Chondrocyte (in vitro differentiated cells): ENCODE measurements at regions not wholly inside any gene's neighbourhood (a gene's known extent, or its start where the extent isn't known, plus 50 kb on each side); places are given as distances from the start of the nearest gene placed in this dataset.

Source experiments
- DNase-seq: peaks from one replicate; pipeline ENCODE4 v3.0.0; 2021; ENCODE audit warnings: mixed read lengths, low spot score
- H3K27ac Mint-ChIP-seq: one replicate; pipeline ENCODE4 v1.8.0; 2021; ENCODE audit warnings: mild to moderate bottlenecking, moderate library complexity, mixed read lengths; ENCODE audit not compliant: unreplicated experiment
- H3K27me3 Mint-ChIP-seq: 2 replicates; pipeline ENCODE4 v1.8.0; 2021; ENCODE audit warnings: low read depth, mixed read lengths
- H3K36me3 Mint-ChIP-seq: 2 replicates; pipeline ENCODE4 v1.8.0; 2021; ENCODE audit warnings: low read depth, mixed read lengths
- H3K4me1 Mint-ChIP-seq: 2 replicates; pipeline ENCODE4 v1.8.0; 2021; ENCODE audit warnings: low read depth, mild to moderate bottlenecking, mixed read lengths
- H3K4me3 Mint-ChIP-seq: one replicate; pipeline ENCODE4 v1.8.0; 2021; ENCODE audit warnings: mild to moderate bottlenecking, moderate library complexity, mixed read lengths; ENCODE audit not compliant: unreplicated experiment
- H3K9me3 Mint-ChIP-seq: 2 replicates; pipeline ENCODE4 v1.8.0; 2021; ENCODE audit warnings: low read depth, mixed read lengths
- CTCF ChIP-seq: fragments of 200-600 bp; sonication (generic); IDR thresholded peaks from 2 replicates; pipeline ENCODE4 v1.5.0; 2021; ENCODE audit warnings: antibody characterized with exemption, mild to moderate bottlenecking, moderate library complexity

GRCh38 chr1:79982211-79982610, 975.7 kb upstream of the ADGRL4 start:
- Mint-ChIP-seq H3K27me3 (no peaks in the 10 kb centered on the region), H3K36me3 (no peaks in the 10 kb centered on the region), H3K4me3 (no peak overlapping the region), H3K27ac (no peak overlapping the region), H3K4me1 (peaks cover 7% of the 10 kb centered on the region), H3K9me3 (no peaks in the 10 kb centered on the region)
- no peak for DNase-seq
- no peak for TF ChIP-seq CTCF

- Mint-ChIP-seq H3K4me1 (peaks cover 7% of the 10 kb centered on the region), H3K4me3 (no peak overlapping the region), H3K27me3 (no peaks in the 10 kb centered on the region), H3K27ac (no peak overlapping the region), H3K36me3 (no peaks in the 10 kb centered on the region), H3K9me3 (no peaks in the 10 kb centered on the region)
- no peak for TF ChIP-seq CTCF
- DNase-seq: no peak
Measured at GRCh38 chr1:79981481-79981880, 975.0 kb upstream of the ADGRL4 start.

- no peak for DNase-seq
Measured at GRCh38 chr1:79979346-79979745, 972.8 kb upstream of the ADGRL4 start.

GRCh38 chr1:79976287-79976686, 969.8 kb upstream of the ADGRL4 start:
- no peak for DNase-seq
- Mint-ChIP-seq H3K4me1 (no peaks in the 10 kb centered on the region), H3K27ac (no peak overlapping the region), H3K4me3 (no peak overlapping the region), H3K9me3 (no peaks in the 10 kb centered on the region), H3K27me3 (no peaks in the 10 kb centered on the region), H3K36me3 (no peaks in the 10 kb centered on the region)
- TF ChIP-seq CTCF: no peak

More at GRCh38 chr1:79979346-79979745, 972.8 kb upstream of the ADGRL4 start:
- H3K27me3 Mint-ChIP-seq: no peaks in the 10 kb centered on the region
- peaks cover 7% of the 10 kb centered on the region for H3K4me1 Mint-ChIP-seq
- no peak overlapping the region for H3K27ac Mint-ChIP-seq
- no peaks in the 10 kb centered on the region for H3K36me3 Mint-ChIP-seq
- no peaks in the 10 kb centered on the region for H3K9me3 Mint-ChIP-seq
- TF ChIP-seq CTCF: no peak
- no peak overlapping the region for H3K4me3 Mint-ChIP-seq

GRCh38 chr1:79974659-79975058, 968.1 kb upstream of the ADGRL4 start:
- H3K27me3 Mint-ChIP-seq: no peaks in the 10 kb centered on the region
- H3K36me3 Mint-ChIP-seq: no peaks in the 10 kb centered on the region
- H3K9me3 Mint-ChIP-seq: no peaks in the 10 kb centered on the region
- no peak for DNase-seq
- no peak overlapping the region for H3K27ac Mint-ChIP-seq
- no peak overlapping the region for H3K4me3 Mint-ChIP-seq
- H3K4me1 Mint-ChIP-seq: no peaks in the 10 kb centered on the region
- TF ChIP-seq CTCF: no peak
